ENCODE measurements at regions not wholly inside any gene's neighbourhood (a gene's known extent, or its start where the extent isn't known, plus 50 kb on each side); places are given as distances from the start of the nearest gene placed in this dataset.

- TF ChIP-seq CTCF (IDR thresholded peaks at IDR 0.05) (no peak), POLR2A (IDR thresholded peaks at IDR 0.05) (no peak)
Observed at GRCh38 chr3:74304424-74304823, 310.0 kb downstream of the CNTN3 start.

All from Peyer's patch (tissue), 4 donors.